ENCODE measurements at regions not wholly inside any gene's neighbourhood (a gene's known extent, or its start where the extent isn't known, plus 50 kb on each side); places are given as distances from the start of the nearest gene placed in this dataset.

DNA sequence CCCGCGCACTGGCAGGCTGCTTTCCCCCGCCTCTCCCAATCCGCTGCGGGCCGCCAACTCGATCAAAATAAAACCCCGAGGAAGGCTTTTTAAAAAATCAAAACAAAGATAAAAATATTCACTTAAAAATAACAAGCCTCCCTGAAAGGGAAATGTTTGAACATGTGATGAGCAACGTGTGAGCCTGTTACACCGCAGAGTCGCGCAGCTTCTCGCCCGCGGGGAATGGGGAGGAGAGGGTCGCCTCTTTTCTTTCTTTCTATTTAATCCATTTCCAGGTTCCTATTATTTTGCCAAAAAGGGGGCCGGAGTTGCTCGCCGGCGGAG lies 326.0 kb upstream of the F9 start:
- DNase-seq: no peak
- in situ Hi-C loops (cut with MboI; ENCODE audit: low pct_unique_long_range_greater_than_20kb, low sequenced_read_pairs): no loop called here

DNA sequence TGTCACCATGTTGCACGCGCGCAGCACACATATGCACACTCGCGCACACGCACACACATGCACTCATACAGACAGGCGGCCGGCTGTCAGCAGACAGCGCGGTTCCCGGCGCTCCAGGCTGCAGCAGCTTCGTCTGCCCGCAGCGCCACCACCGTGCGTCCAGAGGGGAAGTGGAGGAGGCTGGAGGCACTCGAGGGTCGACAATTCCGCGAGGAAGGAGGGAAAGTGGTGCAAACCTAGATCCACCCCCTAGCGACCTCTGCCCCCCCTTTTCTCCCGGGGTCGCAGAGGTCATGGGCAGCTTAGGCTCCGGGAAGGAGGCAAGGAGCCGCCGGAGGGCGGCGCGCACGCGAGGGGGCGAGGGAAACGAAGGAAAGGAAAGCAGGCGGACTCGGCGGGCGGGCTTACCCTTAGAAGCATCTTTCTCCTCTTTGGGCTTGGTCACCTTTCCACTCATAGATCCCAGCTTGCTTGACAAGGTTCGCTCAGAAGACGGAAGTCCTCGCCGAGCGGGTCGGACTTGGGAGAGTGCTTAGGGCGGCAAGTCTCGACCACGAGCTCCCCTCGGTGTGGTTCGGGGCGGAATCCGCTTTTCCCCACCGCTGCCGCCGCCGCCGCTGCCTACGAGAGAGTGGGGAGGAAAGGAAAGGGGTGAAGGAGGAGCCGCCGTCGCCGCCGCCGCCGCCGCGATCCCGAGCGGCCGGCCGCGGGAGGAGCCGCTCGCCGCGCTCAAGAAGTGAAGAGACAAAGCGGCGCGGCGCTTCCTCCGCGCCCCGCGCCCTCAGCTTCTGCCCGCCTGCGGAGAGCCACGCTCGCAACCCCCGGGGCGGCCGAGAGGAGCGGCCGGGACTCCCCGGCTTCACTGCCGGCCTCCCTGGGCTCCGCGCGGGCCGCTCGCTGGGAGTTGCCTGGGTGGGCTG lies 326.6 kb upstream of the F9 start:
- peak; percentile 73 for DNase-seq
- in situ Hi-C loops (cut with MboI; ENCODE audit: low pct_unique_long_range_greater_than_20kb, low sequenced_read_pairs): no loop called here

DNA sequence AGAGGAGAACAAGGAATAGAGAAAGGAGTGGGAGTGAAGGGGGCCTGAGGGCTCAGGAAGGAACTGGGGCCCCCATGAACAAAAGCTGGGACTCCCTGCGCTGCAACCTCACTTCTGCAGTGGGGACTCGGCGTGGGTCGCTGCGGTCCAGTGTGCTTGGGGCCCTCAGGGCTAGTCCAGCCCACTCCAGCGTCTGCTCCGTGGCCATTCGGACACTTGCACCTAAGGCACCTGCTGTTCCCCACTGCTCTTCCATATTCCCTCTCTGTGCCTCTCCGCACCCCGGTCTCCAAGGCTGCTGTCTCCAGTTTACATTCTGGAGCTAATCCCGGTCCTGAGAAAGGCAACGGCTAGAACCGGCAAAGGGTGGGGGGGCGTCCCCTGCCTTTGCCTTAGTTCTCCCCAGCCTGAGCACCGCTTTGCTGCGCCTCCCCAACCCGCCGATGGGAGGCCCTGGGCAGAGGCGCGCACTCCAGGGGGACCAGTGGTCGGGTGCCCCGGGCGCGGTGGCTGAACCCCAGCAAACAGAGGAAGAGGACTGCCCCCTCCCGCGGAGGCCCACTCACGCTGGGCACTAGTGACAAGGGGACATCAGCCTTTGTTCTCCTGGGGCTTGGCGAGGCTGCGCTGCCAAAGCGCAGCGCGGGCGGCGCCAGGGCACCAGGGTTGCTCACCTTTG lies 327.7 kb upstream of the F9 start:
- no peak for DNase-seq
- in situ Hi-C loops (cut with MboI; ENCODE audit: low pct_unique_long_range_greater_than_20kb, low sequenced_read_pairs): no loop called here

DNA sequence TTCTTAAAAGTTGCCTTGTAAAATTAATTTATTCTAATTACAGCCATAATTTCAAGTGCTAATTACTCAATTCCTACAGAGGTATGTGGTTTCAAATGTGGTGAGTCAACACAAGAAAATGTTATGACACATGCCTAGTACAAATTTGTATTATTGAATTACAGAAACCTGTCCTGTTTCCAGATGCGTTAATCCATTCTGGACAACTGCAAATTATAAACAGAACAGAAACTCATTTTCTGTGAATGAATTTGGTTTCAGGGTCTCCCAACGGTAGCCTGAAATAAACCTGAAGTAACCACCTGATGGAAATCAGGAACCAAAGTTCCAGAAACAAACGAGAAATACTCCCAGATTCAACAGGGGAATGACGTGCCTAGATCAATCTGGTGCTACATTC lies 328.6 kb upstream of the F9 start:
- in situ Hi-C loops (cut with MboI; ENCODE audit: low pct_unique_long_range_greater_than_20kb, low sequenced_read_pairs): no loop called here
- no peak for DNase-seq

GRCh38 chrX:139200793-139201192 lies 329.7 kb upstream of the F9 start:
- DNase-seq: no peak
- in situ Hi-C loops (cut with MboI; ENCODE audit: low pct_unique_long_range_greater_than_20kb, low sequenced_read_pairs): no loop called here

- no peak for DNase-seq
- in situ Hi-C loops (cut with MboI; ENCODE audit: low pct_unique_long_range_greater_than_20kb, low sequenced_read_pairs): no loop called here
Observed at GRCh38 chrX:139200346-139200745, 330.2 kb upstream of the F9 start.

DNA sequence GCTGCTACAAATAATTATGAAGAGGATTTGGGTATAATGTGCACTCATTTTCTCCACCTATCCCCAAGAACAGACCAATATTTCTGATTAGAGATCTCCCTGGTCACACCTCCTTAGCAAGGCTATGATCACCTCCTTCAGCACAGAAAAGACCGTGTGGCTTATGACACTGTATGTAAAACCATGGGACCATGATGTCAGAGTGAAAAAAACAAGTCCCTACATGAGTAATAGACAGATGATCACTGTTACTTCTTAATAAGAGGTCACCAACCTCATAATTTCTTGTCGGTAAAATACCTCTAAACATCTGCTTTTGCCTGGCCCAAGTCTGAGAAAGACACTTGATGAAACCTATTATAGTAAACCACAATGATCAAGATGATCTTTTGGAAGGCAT lies 330.6 kb upstream of the F9 start:
- DNase-seq: no peak
- in situ Hi-C loops (cut with MboI; ENCODE audit: low pct_unique_long_range_greater_than_20kb, low sequenced_read_pairs): no loop called here

DNA sequence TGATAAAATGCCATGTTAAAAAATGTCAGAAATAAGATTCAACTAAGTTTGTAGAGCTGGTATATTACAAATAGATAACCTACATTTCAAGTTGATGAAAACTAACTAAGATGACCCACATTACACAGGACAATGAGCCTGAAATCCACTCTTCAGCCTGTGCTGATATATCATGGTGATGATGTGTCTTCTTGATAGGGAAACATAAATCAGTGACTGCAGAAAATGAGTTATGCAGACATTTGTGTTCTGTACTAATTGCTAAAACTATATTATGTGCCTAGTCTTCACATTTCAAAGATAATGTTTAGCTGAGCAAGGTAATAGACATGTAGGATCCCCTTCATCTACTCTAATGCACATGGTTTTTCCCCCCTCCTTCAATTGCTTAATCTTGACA lies 331.6 kb upstream of the F9 start:
- DNase-seq: no peak
- in situ Hi-C loops (cut with MboI; ENCODE audit: low pct_unique_long_range_greater_than_20kb, low sequenced_read_pairs): no loop called here

DNA sequence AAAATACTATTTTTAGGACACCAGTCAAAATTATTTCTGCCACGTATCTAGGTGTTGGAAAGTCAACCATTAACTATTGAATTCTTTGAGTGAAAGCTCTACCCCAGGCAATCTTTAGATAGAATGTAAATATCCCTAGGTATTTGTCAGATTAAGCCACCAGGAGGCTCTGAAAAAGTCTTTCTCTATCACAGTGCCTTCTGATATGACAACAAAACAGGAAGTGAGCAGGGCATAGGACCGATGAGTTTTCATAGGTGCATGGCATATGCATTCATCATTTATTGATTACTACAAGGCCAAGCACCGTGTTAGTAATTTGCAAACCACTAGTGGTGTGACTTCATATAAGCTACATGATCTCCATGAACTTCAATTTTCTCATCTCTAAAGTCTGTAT lies 333.6 kb upstream of the F9 start:
- peak; percentile 52 for DNase-seq
- in situ Hi-C loops (cut with MboI; ENCODE audit: low pct_unique_long_range_greater_than_20kb, low sequenced_read_pairs): no loop called here

GRCh38 chrX:139194571-139195280 lies 335.8 kb upstream of the F9 start:
- in situ Hi-C loops (cut with MboI; ENCODE audit: low pct_unique_long_range_greater_than_20kb, low sequenced_read_pairs): no loop called here
- peak; percentile 61 for DNase-seq

- in situ Hi-C loops (cut with MboI; ENCODE audit: low pct_unique_long_range_greater_than_20kb, low sequenced_read_pairs): no loop called here
- no peak for DNase-seq
Observed at GRCh38 chrX:139192386-139192961, 338.1 kb upstream of the F9 start.

GRCh38 chrX:139191746-139192385 lies 338.7 kb upstream of the F9 start:
- no peak for DNase-seq
- in situ Hi-C loops (cut with MboI; ENCODE audit: low pct_unique_long_range_greater_than_20kb, low sequenced_read_pairs): no loop called here

DNA sequence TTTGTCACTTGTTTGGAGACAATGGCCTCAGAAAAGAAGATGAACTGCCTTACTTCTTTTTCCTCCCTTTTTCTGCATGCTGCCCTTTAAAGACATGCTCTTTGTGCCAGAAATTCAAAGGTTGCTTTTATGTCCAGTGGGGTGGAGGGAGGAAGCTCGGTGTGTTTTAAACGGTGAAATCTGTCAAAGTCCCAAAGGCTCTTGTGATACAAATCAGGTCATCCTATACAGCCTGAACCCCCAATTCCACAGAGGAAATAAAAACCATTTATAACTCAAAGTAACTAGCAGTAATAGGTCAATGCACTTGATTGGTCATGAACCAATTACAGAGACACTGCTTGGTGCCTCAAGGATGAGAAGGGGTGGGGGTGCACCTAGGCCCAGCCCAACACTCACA lies 339.3 kb upstream of the F9 start:
- DNase-seq: no peak
- in situ Hi-C loops (cut with MboI; ENCODE audit: low pct_unique_long_range_greater_than_20kb, low sequenced_read_pairs): no loop called here

DNA sequence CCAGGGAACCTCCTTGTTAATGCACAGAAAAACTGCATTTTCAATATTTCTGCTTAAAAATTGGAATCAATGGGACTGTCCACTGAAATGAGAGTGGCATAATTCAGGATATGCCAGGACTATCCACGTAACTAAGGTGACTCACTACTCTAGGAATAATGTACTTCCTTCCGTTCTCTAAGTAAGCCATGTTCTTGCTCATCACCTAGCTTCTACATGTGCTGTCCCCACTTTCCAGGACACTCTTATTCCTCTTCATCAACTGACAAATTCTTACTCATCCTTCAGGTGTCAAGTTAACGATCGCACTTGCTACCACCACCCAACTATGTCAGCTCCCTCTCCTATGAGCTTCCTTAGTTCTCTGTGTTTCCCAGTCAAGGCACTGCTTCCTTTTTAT lies 342.8 kb upstream of the F9 start:
- in situ Hi-C loops (cut with MboI; ENCODE audit: low pct_unique_long_range_greater_than_20kb, low sequenced_read_pairs): no loop called here
- no peak for DNase-seq

GRCh38 chrX:139186991-139187390 lies 343.5 kb upstream of the F9 start:
- in situ Hi-C loops (cut with MboI; ENCODE audit: low pct_unique_long_range_greater_than_20kb, low sequenced_read_pairs): no loop called here
- no peak for DNase-seq

DNA sequence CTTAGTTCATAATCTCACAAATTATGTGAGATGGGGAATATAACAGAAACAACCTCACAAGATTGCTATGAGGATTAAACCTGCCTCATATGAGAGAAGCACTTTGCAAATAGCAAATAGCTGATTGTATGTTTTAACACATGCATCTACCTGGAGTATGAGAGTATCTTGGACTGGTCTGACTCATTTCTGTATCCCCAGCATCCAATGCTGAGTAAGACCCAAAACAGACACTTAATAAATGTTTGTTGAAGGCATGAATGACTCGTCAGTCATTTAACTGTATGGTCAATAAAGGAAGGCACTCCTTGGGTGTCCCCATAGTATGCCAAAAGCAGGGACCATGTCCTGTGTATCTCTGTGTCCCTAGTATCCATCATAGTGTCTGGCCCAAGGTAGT lies 350.9 kb upstream of the F9 start:
- no peak for DNase-seq
- in situ Hi-C loops (cut with MboI; ENCODE audit: low pct_unique_long_range_greater_than_20kb, low sequenced_read_pairs): no loop called here

DNA sequence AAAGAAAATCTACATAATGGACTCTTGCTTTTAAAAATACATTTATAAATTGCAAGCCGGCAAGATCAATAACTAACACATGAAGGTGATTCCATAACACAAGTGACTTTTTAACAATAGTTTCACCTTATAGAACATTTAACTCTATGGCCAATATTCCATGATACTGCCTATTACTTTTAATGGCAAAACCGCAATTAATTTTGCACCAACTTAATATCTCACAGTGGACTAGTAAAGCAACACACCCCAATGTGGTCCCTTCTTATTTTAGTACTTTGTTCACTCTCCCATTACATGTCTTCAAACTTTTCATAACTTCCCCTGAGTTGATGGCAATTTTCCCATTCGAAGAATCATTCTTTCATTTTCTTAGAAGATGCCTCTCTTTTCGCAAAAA lies 351.6 kb upstream of the F9 start:
- in situ Hi-C loops (cut with MboI; ENCODE audit: low pct_unique_long_range_greater_than_20kb, low sequenced_read_pairs): no loop called here
- no peak for DNase-seq

DNA sequence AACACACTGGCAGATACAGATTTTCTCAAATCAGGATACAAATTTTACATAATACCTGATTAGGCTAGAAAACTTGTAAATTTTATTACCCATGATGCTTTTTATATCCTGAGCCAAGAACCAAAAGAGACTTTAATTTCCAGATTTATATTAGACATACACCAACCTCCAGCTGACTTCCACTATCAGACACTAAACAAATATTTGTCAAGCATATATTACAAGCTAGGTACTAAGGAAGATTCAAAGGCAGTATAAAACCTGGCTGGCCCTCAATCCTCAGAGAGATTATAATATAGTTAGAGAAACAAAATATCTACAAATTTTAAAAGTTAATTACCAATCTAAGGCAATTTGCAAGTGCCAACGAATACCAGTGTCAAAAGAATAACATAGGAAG lies 357.8 kb upstream of the F9 start:
- no peak for DNase-seq
- in situ Hi-C loops (cut with MboI; ENCODE audit: low pct_unique_long_range_greater_than_20kb, low sequenced_read_pairs): no loop called here

DNA sequence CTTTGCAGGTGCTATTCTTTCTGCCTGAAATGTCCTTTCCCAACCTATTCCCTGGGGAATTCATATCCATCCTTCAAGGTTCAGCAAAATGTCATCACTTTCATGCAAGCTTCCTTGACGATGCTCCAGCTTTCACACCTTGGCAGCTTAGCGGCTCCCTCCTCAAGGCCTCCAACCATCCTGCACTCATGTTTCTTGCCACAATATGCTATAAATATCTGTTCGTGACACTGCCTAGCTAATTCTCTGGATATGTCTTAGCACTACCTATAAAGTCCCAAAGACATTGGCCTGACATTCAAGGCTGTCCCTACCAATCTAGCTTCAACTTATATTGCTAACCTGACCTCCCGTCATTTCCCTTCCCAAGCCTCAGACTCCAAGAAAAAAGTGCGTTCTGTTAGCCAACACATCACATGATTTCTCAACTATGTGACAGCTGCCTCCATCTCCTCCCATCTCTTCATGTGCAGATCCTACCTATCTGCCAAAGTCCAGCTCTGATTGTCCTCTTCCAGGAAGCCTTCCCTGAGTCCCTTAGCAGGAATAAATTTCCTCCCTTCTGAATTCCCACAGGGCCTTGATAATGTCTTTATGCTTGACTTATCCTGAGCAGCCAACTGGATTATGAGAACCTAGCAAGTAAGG lies 359.9 kb upstream of the F9 start:
- in situ Hi-C loops (cut with MboI; ENCODE audit: low pct_unique_long_range_greater_than_20kb, low sequenced_read_pairs): no loop called here

More for the DNA sequence above, 359.9 kb upstream of the F9 start:
- no peak for DNase-seq

All from KBM-7 (cell line).